ENCODE measurements at regions not wholly inside any gene's neighbourhood (a gene's known extent, or its start where the extent isn't known, plus 50 kb on each side); places are given as distances from the start of the nearest gene placed in this dataset.

GRCh38 chr20:40120827-40121226 lies 568.2 kb downstream of the MAFB start:
- FAIRE-seq = no peak

- no peak for FAIRE-seq
Measured at GRCh38 chr20:40111282-40111681, 577.8 kb downstream of the MAFB start.

GRCh38 chr20:40110311-40110831 lies 578.7 kb downstream of the MAFB start:
- FAIRE-seq = no peak

DNA sequence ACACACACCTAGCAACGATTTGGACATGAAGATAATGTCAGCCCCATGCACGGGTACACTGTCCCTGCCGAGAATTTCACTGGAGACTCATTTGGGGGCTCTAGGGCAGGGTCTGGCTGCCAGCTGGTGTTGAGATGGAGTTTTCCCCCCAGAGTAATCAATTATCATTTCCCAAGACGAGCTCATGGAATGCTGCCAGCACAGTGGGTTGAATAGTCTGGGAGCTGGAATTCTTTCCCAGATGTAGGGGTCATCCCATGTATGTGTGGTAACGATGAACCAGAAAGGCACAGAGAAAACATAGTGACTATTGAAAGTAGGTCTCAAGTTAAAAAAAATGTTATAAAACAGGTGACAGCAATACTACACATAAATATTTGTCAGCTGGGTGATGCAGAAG lies 579.9 kb downstream of the MAFB start:
- no peak for FAIRE-seq

DNA sequence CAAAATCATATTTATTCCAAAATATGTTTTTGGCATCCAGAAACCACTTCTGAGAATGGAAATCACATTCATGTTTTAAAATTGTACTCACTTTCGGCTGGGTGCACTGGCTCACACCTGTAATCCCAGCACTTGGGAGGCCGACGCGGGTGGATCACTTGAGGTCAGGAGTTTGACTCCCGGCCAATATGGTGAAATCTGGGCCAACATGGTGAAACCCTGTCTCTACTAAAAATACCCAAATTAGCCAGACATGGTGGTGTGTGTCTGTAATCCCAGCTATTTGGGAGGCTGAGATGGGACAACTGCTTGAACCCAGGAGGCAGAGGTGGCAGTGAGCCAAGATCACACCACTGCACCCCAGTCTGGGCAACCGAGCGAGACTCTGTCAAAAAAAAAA lies 580.7 kb downstream of the MAFB start:
- no peak for FAIRE-seq

DNA sequence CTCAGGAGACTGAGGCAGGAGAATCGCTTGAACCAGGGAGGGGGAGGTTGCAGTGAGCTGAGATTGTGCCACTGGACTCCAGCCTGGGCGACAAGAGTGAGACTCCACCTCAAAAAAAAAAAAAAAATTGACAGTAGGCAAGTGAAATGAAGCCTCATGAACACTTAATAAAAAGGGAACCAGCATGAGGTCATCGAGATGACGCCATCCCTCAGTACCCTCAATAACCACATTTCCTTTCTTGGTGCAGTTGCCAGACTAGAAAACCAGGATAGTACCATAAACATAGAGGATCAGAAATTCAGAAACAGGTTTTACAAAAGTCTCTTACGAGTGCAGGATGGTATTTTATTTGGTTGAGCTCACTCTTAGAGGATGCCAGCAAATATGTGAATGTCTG lies 584.1 kb downstream of the MAFB start:
- no peak for FAIRE-seq

- no peak for FAIRE-seq
Measured at GRCh38 chr20:40103420-40103819, 585.6 kb downstream of the MAFB start.

DNA sequence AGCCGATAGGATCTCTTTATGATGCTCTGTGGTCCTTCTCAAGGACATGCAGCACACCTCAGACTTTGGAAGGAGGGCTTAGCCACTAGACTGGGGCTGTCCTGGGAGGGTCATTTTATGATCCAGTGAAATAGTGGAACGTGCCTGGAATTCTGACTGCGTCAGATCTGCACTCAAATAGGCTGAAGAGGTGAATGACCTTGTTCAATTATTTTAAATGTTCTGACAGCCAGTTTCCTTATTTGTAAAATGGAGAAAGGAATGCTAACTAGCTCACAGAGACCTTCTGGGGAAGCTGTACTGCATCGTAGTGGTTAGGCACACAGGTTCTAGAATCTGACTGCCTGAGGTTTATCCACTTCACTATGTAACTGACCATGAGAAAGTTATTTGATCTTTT lies 587.5 kb downstream of the MAFB start:
- no peak for FAIRE-seq

DNA sequence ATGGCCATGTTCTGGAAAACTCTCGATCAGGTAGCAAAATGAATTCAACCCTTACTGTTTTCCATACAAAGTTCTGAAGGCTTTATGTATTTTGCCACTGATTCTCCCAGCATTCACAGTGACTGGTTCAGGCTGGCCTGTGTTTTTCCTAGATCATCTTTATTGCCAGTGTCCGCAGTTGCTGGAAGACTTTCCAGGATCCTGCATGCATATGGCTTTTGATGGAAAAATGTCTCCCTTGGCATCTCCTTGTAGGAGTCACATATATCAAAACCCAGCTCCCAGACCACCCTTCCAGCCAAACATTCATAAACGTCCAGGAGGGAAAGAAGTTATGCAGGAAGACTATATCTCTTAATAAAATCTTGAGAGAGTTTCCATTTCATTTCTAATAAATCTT lies 588.8 kb downstream of the MAFB start:
- FAIRE-seq = no peak

DNA sequence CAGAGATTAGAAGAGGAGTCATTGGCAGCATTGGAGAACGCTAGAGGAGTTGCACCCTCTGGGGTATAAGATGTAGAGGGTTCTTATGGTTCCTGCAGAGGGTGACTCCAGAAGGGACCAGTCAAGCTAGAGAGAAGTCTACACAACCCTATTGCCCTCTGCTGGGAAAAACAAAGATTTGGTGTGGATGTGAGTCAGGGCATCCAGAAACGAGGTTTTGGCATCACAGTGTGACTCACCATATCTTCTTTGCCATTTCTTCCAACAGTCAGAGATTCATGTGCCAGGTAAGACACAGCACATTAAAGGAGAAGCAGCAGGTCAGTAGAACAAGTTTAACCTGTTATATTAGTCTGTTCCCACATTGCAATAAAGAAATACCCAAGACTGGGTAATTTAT lies 598.8 kb downstream of the MAFB start:
- no peak for FAIRE-seq

GRCh38 chr20:40087496-40087895 lies 601.5 kb downstream of the MAFB start:
- FAIRE-seq = no peak

GRCh38 chr20:40085513-40085912 lies 603.5 kb downstream of the MAFB start:
- FAIRE-seq = no peak

- FAIRE-seq = no peak
Measured at GRCh38 chr20:40082436-40082835, 606.6 kb downstream of the MAFB start.

DNA sequence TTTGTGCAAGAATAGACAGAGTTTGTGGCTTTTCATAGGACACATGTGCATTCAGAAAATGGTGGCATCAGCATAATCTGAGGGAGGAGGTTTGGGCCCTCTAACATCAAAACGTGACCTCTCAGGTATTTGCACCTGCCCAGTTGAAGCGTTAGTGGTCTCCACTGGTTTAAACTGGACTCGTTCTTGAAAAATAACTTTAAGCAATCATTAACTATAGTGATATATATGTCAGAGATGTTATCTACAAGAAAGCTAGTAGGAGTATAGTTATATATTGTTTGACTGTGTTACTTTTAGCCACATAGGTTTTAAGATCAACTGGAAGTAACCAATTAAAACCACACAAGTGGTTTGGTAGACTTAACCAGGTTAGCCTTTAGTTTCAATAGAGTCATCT lies 607.4 kb downstream of the MAFB start:
- no peak for FAIRE-seq

- no peak for FAIRE-seq
Measured at GRCh38 chr20:40080041-40080652, 608.9 kb downstream of the MAFB start.

GRCh38 chr20:40073535-40074111 lies 615.4 kb downstream of the MAFB start:
- no peak for FAIRE-seq

DNA sequence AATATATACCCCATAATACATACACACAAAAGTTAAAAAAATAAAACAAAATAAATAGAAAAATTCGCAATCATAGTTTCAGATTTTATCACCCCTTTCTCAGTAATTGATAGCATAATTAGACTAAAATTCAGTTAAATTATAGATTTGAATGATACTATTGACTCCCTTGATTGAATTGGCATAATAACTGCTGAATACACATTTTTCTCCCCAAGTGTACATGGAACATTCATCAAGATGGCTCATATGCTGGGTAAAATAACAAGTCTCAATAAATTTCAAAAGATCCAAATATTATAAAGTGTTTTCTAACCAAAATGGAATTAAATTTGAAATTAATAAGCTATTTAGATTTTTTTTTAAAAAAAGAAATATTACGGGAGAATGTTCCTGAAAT lies 616.1 kb downstream of the MAFB start:
- FAIRE-seq = no peak

DNA sequence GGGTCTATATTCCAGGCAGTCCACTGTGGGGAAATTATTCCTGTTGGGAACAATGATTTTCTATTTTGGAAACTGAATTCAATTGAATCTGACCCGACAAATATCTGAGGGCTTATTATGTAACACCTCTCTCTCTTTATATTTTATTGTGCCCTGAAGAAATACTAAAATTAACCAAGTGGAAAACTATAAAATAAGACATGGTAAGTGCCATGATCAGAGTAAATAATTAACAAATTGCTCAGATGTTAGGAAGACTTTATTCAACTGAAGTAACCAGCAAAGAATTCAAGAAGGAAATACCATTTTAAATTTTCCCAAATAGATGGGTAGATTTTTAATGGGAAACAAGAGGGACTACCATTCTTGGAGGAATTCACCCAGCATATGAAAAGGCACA lies 632.9 kb downstream of the MAFB start:
- FAIRE-seq = no peak

DNA sequence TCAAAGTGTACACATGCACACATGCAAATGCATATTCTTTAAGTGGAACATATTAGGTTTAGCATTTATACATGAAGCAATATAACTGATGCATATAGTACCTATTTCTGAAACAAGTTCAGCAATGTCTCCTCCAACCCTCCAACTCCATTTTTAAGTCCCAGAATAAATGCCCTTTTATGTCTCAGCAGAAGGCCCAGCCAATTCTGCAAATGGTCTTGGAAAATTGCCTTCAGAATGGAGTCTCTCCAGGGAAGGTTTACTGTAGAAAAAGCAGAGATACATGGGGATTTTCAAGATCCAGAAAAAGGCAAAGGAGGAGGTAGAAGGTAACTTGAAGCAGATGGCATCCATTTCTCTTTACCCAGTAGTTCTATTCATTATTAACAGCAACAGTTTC lies 633.3 kb downstream of the MAFB start:
- no peak for FAIRE-seq

DNA sequence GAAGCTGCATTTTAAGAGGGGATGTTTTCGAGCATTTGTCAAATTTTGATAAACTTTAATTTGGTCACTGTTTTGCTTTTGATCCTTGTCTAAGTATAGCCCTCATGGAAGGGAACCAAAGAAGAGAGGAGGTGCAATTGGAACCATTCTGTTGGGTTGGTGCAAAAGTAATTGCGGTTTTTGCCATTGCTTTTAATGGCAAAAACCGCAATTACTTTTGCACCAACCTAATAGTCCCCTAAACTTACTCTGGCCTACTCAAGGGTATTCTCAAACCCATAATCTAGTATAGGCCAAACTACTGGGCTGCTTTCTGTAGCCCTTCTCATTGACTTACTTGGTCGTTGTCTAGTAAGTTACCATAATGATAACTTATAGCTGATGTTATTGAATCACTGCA lies 634.7 kb downstream of the MAFB start:
- no peak for FAIRE-seq

DNA sequence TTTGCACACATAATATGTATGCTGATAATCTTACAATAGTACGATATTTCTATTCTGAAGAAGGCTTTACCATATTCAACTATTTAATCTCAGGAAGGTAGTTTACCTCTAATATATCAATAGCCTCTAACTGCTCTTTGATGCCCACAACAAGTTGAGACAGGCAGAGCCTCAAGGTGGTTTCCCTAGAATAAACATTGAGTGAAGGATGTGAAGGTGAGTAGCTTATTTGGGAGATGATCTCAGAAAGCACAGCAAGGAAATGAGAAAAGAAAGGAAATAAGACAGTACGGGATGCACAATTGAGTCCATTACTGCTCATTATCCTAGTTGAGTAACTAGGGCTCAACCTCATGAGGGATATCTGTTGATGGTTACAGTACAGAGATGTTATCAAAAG lies 638.4 kb downstream of the MAFB start:
- FAIRE-seq = no peak

GRCh38 chr20:40049854-40050253 lies 639.2 kb downstream of the MAFB start:
- no peak for FAIRE-seq

DNA sequence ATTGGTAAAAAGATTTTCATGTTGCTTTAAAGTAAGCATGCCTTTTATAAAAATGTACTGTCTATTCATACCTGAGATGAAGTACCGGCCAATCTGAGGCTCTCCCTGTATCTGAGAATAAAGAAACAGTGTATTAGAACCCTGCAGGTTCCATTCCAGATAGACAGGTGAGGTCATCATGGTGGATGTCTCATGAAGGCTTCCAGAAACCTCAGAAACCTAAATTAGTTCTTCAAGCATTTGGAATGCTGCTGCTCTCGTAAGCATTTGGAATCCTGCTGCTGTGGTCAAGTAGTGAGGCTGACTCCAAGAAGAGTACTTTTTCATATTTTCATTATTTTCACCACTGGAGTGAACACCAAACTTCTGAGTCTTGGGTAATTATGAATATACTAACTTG lies 642.3 kb downstream of the MAFB start:
- no peak for FAIRE-seq

DNA sequence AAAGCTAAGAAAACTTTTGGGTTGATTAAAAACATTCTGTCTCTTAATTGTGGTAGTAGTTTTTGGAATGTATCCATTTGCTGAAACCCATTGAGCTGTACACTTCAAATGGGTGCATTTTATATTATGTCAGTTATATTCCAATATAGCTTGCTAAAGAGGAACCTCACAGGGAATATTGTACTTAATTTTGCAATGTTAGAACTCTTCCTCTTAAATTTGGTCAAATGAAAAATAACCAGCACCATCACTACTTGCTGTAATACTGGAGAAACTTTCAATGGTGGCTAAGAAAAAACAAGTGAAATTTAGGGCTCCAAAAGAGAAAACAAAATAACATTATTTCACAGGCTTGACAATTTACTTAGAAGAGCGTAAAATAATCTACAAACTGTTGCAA lies 651.5 kb downstream of the MAFB start:
- no peak for FAIRE-seq

GRCh38 chr20:40029589-40029988 lies 659.4 kb downstream of the MAFB start:
- no peak for FAIRE-seq
